ENCODE measurements at regions not wholly inside any gene's neighbourhood (a gene's known extent, or its start where the extent isn't known, plus 50 kb on each side); places are given as distances from the start of the nearest gene placed in this dataset.

DNA sequence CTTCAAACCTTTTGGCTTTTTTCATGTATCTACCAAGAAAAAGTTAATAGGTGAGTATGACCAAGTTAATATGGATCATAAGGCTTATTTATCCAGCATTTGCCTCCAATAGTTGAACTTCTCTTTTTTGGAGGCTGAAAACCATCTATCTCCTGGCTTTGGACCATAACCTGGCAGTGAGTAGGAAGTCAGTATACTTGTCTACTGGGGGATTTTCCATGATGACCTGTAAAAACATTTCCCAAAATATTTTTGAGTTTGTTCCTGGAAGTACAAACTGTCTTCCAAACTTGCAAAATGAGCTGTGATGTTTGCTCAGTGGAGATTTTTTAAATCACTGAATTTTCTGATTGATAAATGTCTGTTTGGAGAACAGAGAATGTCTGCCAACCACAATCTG is 349.9 kb downstream of the FAM47B start:
- TF ChIP-seq, protein P1, sequence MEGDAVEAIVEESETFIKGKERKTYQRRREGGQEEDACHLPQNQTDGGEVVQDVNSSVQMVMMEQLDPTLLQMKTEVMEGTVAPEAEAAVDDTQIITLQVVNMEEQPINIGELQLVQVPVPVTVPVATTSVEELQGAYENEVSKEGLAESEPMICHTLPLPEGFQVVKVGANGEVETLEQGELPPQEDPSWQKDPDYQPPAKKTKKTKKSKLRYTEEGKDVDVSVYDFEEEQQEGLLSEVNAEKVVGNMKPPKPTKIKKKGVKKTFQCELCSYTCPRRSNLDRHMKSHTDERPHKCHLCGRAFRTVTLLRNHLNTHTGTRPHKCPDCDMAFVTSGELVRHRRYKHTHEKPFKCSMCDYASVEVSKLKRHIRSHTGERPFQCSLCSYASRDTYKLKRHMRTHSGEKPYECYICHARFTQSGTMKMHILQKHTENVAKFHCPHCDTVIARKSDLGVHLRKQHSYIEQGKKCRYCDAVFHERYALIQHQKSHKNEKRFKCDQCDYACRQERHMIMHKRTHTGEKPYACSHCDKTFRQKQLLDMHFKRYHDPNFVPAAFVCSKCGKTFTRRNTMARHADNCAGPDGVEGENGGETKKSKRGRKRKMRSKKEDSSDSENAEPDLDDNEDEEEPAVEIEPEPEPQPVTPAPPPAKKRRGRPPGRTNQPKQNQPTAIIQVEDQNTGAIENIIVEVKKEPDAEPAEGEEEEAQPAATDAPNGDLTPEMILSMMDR (IDR thresholded peaks at IDR 0.05) = no peak
- no peak for TF ChIP-seq POLR2A (IDR thresholded peaks at IDR 0.05)

Measured in adrenal gland (tissue), 5 donors.